SJSA1 (cell line): ENCODE measurements at regions not wholly inside any gene's neighbourhood (a gene's known extent, or its start where the extent isn't known, plus 50 kb on each side); places are given as distances from the start of the nearest gene placed in this dataset.

Source experiments
- DNase-seq, 2 experiments: peaks; one replicate each; pipeline ENCODE4 v3.0.0-alpha.2; 2015 to 2020; ENCODE audit warnings: low spot score in 2 of 2, low read depth in 1 of 2
- H3K27ac ChIP-seq: fragments of 250-450 bp; sonication (Bioruptor Pico); 2 replicates; pipeline ENCODE4 v1.5.1; 2020; ENCODE audit warnings: mild to moderate bottlenecking, moderate library complexity
- H3K27me3 ChIP-seq: fragments of 250-450 bp; sonication (Bioruptor Pico); replicated peaks from 2 replicates; pipeline ENCODE4 v1.5.1; 2020; ENCODE audit warnings: mild to moderate bottlenecking, moderate library complexity
- H3K36me3 ChIP-seq: fragments of 250-450 bp; sonication (Bioruptor Pico); 2 replicates; pipeline ENCODE4 v1.5.1; 2020; ENCODE audit warnings: mild to moderate bottlenecking
- H3K4me1 ChIP-seq: fragments of 250-450 bp; sonication (Bioruptor Pico); replicated peaks from 2 replicates; pipeline ENCODE4 v1.6.1; 2021; ENCODE audit warnings: mild to moderate bottlenecking
- H3K4me3 ChIP-seq: fragments of 250-450 bp; sonication (Bioruptor Pico); 2 replicates; pipeline ENCODE4 v1.5.1; 2020; ENCODE audit warnings: mild to moderate bottlenecking
- H3K9me3 ChIP-seq: fragments of 250-450 bp; sonication (Bioruptor Pico); replicated peaks from 2 replicates; pipeline ENCODE4 v1.5.1; 2020; ENCODE audit warnings: mild to moderate bottlenecking

DNA sequence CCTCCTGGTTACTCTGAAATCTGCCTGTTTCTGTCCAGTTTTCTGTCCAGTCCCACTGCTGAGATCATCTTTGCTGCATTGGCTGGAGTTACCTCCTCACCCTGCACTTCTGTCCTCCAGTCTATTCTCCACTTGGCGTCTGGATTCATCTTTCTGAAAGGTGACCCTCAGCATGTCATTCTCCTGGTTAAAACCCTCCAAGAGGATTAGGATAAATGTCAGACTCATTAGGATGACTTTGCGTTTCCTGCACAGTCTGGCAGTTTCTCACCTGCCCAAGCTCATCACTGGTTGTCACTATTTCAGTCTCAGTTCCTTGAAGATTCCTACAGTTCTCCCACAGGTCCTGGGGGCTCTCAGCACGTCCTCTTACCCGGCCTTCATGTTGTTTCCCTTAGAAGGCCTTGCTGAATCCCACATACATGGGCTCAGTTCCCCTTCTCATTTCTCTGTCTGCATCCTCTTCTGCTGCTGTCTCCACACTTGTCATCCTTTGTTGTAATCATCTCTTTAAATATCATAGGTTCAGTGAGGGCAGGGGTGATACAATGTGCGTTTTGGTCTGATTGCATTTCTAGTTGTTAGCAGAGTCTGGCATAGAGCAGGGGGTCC is 374.8 kb downstream of the QKI start:
- Histone ChIP-seq H3K4me1 (peaks cover 12% of the 10 kb centered on the region), H3K9me3 (no peaks in the 10 kb centered on the region), H3K36me3 (no peaks in the 10 kb centered on the region), H3K27me3 (no peaks in the 10 kb centered on the region), H3K4me3 (no peak overlapping the region), H3K27ac (no peak overlapping the region)
- DNase-seq: no peak

DNA sequence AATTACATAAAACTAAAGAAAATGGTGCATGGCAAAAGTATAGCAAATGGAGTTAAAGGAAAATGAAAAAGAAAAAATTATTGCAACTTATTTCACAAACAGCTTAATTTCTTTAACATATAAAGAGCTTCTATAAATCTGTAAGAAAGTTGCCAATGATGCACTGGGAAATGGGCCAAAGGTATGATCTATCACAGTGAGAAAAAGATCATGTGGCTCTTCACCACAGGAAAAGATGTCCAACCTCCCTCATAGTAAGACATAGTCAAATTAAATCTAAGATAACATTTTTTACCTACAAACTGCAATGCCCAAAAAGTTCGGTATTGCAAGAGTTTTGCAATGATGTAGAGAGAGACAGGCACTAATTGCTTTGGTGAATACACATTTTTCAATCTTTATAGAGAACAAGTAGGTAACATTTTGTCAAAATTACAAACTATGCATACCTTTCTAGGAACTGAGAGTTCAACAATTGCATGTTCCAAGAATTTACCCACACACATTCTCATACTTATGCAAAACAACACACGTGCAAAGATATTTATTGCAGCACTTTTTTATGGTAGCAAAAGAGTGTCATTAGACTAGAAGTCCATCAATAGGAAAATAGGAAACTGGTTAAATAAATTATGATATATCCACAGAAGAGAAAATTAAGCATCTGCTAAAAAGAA is 372.6 kb downstream of the QKI start:
- no peaks in the 10 kb centered on the region for H3K4me1 ChIP-seq
- DNase-seq: no peak

DNA sequence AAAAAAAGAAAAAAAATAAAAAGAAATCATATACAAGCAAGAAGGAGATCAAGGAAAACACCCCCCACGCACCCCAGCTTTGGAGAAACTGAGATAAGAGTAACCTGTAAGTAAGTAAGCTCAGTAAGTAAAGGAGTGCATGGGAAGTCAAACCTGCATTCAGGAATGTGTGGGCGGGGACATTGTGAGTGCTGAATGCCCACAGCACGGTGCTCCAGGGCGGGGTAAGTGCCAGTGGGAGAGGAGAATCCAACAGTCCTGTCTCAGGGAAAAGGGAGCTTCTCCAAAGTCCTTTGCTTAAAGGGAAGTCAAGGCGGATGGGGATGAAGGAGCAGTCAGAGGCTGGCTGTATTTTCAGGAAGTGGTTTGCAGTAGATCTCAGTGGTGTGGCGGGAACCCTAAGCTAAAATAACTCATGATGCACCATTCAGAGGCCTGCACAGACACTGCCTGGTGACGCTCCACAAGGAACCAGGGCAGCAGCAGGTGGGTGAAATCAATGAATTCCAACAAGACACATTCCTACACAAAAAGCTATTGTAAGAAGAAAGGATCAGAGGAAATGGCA is 368.0 kb downstream of the QKI start:
- no peak for DNase-seq
- H3K36me3 ChIP-seq: no peaks in the 10 kb centered on the region
- no peaks in the 10 kb centered on the region for H3K4me1 ChIP-seq
- no peak overlapping the region for H3K27ac ChIP-seq
- H3K4me3 ChIP-seq: no peak overlapping the region
- H3K27me3 ChIP-seq: no peaks in the 10 kb centered on the region
- no peaks in the 10 kb centered on the region for H3K9me3 ChIP-seq

More for the DNA sequence above, 372.6 kb downstream of the QKI start:
- Histone ChIP-seq H3K36me3 (no peaks in the 10 kb centered on the region), H3K27ac (no peak overlapping the region), H3K4me3 (no peak overlapping the region), H3K9me3 (no peaks in the 10 kb centered on the region), H3K27me3 (no peaks in the 10 kb centered on the region)

DNA sequence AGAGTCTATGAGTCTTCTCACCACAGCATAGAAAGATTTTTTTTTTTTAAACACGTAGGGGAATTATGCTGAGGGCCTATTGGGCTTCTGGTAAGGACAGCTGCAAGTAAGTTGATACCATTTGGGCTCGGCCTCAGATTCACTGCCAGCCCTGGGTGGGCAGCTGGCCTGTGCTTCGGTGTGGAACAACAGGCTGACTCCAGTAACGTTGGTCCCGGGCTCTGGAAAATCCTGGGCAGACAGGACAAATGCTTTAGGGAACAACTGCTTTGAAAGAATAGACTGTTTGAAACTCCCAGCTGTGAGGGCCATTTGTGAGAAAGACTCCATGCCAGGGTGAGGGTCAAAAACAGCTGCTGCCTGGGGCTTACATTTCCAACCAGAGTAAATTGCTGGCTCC is 366.5 kb downstream of the QKI start:
- DNase-seq: no peak
- Histone ChIP-seq H3K9me3 (no peaks in the 10 kb centered on the region), H3K4me3 (no peak overlapping the region), H3K27ac (no peak overlapping the region), H3K36me3 (no peaks in the 10 kb centered on the region), H3K4me1 (no peaks in the 10 kb centered on the region), H3K27me3 (no peaks in the 10 kb centered on the region)

DNA sequence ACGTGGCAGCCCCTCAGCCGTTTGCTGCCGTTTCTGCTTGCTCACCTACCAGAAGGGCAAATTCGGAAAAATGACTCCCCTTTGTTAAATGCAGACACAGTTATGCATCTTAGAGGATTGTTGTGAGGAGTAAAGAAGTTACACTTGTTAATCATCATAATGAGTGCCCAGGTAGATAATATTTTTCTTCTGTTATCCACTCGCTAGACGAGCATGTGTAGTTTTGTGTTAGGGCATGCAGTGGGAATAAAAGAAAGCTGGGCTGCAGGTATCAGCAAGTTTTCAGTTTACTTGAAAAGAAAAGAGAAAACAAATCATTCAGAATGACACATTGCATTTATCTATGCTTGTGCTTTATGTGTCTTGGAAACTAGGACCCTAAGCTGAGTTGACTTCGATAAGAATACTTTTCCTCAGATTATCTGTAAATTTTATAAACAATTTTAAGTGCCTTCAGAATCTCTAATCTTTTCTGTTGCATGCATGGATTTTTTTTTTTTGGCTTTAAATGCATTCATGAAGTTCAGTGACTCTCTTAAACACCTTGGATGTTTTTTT is 365.3 kb downstream of the QKI start:
- Histone ChIP-seq H3K9me3 (no peaks in the 10 kb centered on the region), H3K4me1 (no peaks in the 10 kb centered on the region), H3K27ac (no peak overlapping the region), H3K36me3 (no peaks in the 10 kb centered on the region), H3K4me3 (no peak overlapping the region), H3K27me3 (no peaks in the 10 kb centered on the region)
- DNase-seq: no peak

DNA sequence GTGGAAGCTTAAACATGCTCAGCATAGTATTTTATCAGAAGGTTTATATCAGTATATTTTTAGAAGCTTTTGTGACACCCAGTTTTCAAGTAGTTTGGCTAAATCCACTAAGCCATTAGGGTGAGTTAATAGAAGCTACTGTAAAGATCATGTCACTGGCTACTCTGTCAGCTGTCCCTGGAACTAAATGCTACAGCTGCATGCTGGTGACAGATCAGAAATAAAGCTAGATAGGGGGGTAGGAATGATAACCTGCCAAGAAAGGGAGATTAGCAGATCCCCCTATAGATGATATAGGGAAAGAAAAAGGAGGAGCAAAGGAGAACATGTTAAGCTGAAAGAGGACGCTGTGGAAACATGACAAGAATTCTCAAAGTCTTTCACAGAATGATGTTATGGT is 363.2 kb downstream of the QKI start:
- no peak overlapping the region for H3K27ac ChIP-seq
- H3K9me3 ChIP-seq: no peaks in the 10 kb centered on the region
- no peak overlapping the region for H3K4me3 ChIP-seq
- DNase-seq: no peak
- no peaks in the 10 kb centered on the region for H3K4me1 ChIP-seq
- no peaks in the 10 kb centered on the region for H3K36me3 ChIP-seq
- H3K27me3 ChIP-seq: no peaks in the 10 kb centered on the region

DNA sequence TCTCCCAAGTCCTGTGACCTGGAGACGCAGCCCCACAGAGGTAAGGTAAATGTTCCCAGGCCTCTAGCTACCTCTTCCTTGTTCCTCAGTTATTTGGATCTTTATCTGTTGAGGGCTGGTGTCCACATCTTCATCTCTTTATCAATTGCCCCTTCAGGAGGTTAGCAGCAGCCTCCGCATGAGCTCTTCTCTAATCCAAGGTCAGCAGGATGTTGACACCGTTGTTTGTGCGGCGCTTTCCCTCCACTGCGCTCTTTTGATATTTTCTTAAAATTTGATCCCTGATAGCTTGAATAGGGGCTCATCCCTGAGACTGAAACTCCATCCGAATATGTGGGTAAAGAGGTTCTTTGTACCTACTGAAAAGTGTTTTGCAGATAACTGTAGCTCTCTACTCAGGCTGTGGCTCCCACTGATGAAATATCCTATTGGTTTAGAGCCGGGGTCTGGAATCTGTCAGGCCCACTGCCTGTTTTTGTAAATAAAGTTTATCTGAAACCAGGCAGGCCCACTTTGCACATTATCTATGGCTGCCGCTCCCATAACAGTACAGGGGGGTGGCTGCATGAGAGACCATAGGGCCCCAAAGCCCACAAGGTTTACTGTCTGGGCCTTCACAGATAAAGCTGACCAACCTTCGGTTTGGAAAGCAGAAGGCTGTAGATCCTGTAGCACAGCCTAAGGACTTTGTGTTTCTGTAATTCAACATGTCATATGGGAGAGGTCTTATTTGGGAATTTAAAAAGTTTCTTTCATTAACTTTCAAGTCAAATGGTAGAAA is 362.6 kb downstream of the QKI start:
- Histone ChIP-seq H3K36me3 (no peaks in the 10 kb centered on the region), H3K27ac (no peak overlapping the region), H3K4me1 (no peaks in the 10 kb centered on the region)

DNA sequence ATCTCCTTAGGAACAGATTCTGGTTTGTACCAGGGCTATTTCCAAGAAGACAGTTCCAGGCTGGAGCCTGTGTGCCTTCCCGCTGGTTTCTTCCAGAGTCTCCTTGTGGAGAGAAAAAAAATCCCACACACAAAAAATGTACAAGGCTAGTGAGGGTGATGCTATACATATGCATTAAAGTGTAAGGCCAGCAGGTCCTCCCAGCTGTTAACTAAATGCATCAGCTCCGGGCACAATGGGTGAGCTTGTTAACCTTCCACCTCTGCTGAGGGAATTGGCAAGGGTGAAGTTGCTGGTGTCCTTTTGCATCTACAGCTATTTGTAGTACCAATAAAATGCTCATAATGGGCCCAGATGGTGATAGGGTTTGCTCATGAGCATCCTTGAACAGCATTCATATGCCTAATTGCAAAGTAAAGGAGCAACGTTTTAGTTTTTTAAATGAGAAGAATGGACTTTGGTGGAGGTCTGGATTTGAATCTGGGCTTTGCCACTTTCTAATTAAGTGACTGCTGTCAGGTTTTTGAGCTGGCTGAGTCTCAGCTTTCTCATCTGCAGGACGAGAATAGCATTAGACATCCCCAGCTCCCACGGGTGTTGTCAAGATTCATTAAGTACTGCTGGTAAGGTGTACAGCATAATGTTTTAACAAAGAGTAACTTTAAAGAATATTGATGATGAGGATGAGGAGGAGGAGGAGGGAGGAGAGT is 361.8 kb downstream of the QKI start:
- Histone ChIP-seq H3K36me3 (no peaks in the 10 kb centered on the region), H3K27me3 (no peaks in the 10 kb centered on the region), H3K9me3 (no peaks in the 10 kb centered on the region), H3K4me1 (no peaks in the 10 kb centered on the region), H3K4me3 (no peak overlapping the region), H3K27ac (no peak overlapping the region)
- no peak for DNase-seq

More for the DNA sequence above, 362.6 kb downstream of the QKI start:
- Histone ChIP-seq H3K27me3 (no peaks in the 10 kb centered on the region), H3K4me3 (no peak overlapping the region), H3K9me3 (no peaks in the 10 kb centered on the region)
- no peak for DNase-seq

DNA sequence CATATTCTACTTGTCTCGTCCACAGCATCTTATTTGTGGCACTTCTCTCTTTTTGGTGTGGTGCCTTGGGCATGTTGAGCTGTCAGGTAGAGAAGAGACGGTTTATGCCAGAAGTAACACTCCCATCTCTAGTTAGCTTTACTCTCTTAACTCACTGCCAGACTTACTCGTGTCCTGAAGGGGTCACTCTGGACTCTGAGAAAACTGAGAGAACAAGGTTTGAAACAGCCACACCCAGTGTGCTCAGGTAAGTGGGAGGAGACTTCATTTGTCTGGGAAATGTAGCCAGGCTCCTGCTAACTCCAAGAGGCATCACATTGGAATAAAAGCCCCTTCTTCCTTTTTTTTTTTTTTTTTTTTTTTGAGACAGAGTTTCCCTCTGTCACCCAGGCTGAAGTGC is 360.8 kb downstream of the QKI start:
- Histone ChIP-seq H3K4me3 (no peak overlapping the region), H3K4me1 (no peaks in the 10 kb centered on the region)
- no peak for DNase-seq

DNA sequence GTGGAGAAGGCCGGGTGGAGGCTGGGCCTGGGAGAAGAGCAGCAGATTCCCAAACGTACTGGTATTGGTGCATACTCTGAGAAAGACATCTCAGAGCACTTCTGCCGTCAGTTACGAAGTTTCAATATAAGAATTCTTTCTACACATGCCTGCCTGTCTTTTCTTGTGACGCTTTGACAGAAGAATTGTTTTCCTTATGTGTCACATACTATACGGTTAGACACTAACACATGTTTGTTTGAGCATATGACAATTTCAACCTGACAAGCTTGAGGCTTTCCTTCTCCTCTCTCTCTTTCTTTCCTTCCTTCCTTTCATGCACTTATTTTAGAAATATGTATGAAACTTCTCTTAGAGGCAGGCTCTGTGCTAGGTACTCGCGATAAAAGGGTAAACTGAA is 360.0 kb downstream of the QKI start:
- Histone ChIP-seq H3K4me3 (no peak overlapping the region), H3K9me3 (no peaks in the 10 kb centered on the region), H3K27me3 (no peaks in the 10 kb centered on the region), H3K36me3 (no peaks in the 10 kb centered on the region), H3K27ac (no peak overlapping the region), H3K4me1 (no peaks in the 10 kb centered on the region)
- no peak for DNase-seq

More for the DNA sequence above, 360.8 kb downstream of the QKI start:
- H3K36me3 ChIP-seq: no peaks in the 10 kb centered on the region
- no peaks in the 10 kb centered on the region for H3K9me3 ChIP-seq
- H3K27ac ChIP-seq: no peak overlapping the region
- H3K27me3 ChIP-seq: no peaks in the 10 kb centered on the region

DNA sequence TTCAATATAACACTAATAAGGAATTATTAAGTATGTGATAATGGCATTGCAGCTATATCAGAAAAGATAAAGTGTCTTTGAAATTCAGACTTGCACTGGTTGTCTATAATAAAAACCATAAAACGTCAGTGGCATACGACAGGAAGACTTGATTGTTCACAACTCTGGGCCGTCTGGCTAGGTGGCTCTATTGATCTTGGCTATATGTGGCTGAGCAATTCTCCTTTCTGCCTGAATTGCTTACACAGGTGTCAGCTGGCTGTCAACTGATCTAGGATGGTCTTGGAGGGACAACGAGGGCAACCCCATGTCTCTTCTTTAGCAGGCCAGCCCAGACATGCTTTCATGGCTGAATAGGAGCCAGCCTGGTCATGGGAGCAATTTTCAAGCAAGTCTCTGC is 359.1 kb downstream of the QKI start:
- H3K36me3 ChIP-seq: no peaks in the 10 kb centered on the region
- no peak overlapping the region for H3K4me3 ChIP-seq
- no peak for DNase-seq
- H3K27ac ChIP-seq: no peak overlapping the region
- H3K9me3 ChIP-seq: no peaks in the 10 kb centered on the region
- H3K27me3 ChIP-seq: no peaks in the 10 kb centered on the region
- no peaks in the 10 kb centered on the region for H3K4me1 ChIP-seq

DNA sequence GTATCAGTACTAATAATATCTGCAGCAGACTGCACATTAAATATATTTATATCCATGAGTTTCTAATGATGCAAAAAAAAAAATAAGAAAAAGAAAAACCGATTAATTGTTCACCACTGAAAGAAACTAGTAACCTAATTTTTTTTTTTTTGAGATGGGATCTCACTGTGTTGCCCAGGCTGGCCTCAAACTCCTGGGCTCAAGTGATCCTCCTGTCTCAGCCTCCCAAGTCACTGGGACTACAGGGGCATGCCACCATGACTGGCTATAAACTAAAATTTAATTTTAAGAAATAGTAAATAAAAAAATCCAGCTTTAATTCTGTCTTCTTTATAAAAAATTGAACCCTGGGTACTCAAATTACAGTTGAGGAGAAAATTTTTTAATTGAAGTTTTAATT is 358.2 kb downstream of the QKI start:
- no peaks in the 10 kb centered on the region for H3K9me3 ChIP-seq
- no peak overlapping the region for H3K27ac ChIP-seq
- H3K4me1 ChIP-seq: no peaks in the 10 kb centered on the region
- no peak overlapping the region for H3K4me3 ChIP-seq
- no peak for DNase-seq
- H3K36me3 ChIP-seq: no peaks in the 10 kb centered on the region
- no peaks in the 10 kb centered on the region for H3K27me3 ChIP-seq

DNA sequence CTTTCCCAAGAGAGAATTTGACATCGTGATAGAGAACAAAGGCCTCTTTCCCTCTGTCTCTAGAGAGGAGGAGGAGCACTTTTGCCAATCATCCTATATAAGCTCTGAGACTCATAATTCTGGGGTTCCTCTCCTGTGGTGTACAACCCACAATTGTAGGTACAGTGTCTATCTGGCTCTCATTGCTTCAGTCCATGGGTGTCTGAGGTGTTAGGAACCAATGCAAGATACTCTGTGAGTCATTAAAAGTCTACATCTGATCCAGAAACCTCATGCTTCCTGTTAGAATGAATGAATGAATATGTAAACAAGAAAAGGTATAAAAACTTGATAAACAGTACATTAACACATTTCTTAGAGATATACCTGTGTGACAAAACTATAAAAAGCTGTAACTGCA is 356.7 kb downstream of the QKI start:
- no peaks in the 10 kb centered on the region for H3K36me3 ChIP-seq
- H3K27ac ChIP-seq: no peak overlapping the region
- DNase-seq: no peak
- H3K4me1 ChIP-seq: peaks cover 5% of the 10 kb centered on the region
- no peaks in the 10 kb centered on the region for H3K27me3 ChIP-seq
- no peaks in the 10 kb centered on the region for H3K9me3 ChIP-seq
- no peak overlapping the region for H3K4me3 ChIP-seq
